Activated T-helper 2 cell treated with anti-CD3 and anti-CD28 coated beads, Interferon-gamma antibody, Interleukin-2, Interleukin-4, amounts not matched to agents 10 μg/mL and 5 μg/mL and 100 μg/mL, durations not matched to agents 14 hours and 24 hours and 36 hours (primary cell): ENCODE measurements at regions not wholly inside any gene's neighbourhood (a gene's known extent, or its start where the extent isn't known, plus 50 kb on each side); places are given as distances from the start of the nearest gene placed in this dataset.

Experiments used
- DNase-seq: peaks from one replicate; pipeline ENCODE4 v3.0.0; 2021; ENCODE audit warnings: low spot score
- H3K27ac Mint-ChIP-seq: one replicate; pipeline ENCODE4 v1.8.0; 2021; ENCODE audit warnings: mixed read lengths
- H3K27me3 Mint-ChIP-seq: one replicate; pipeline ENCODE4 v1.8.0; 2021; ENCODE audit warnings: low read depth, mixed read lengths
- H3K36me3 Mint-ChIP-seq: one replicate; pipeline ENCODE4 v1.8.0; 2021; ENCODE audit warnings: low read depth, mixed read lengths
- H3K4me1 Mint-ChIP-seq: one replicate; pipeline ENCODE4 v1.8.0; 2021; ENCODE audit warnings: low read depth, mixed read lengths
- H3K4me3 Mint-ChIP-seq: one replicate; pipeline ENCODE4 v1.8.0; 2021; ENCODE audit warnings: low read depth, mild to moderate bottlenecking, moderate library complexity, mixed read lengths
- H3K9me3 Mint-ChIP-seq: one replicate; pipeline ENCODE4 v1.8.0; 2021; ENCODE audit warnings: mixed read lengths
- intact Hi-C: fragments of 100-400 bp; cut with micrococcal nuclease; formaldehyde crosslinking; loops from one replicate; pipeline ENCODE4 v1.15.1; 2023

- H3K9me3 Mint-ChIP-seq = no peaks in the 10 kb centered on the region
Observed at GRCh38 chr5:116650544-116650943, 75.9 kb upstream of the SEMA6A start.

GRCh38 chr5:116646611-116647289, 72.1 kb upstream of the SEMA6A start:
- Mint-ChIP-seq H3K9me3 (no peaks in the 10 kb centered on the region), H3K27ac (no peak overlapping the region), H3K27me3 (no peaks in the 10 kb centered on the region), H3K36me3 (no peaks in the 10 kb centered on the region), H3K4me1 (no peaks in the 10 kb centered on the region), H3K4me3 (no peak overlapping the region)
- DNase-seq = no peak
- intact Hi-C loops = no loop called here

More at GRCh38 chr5:116650544-116650943, 75.9 kb upstream of the SEMA6A start:
- Mint-ChIP-seq H3K4me3 (no peak overlapping the region), H3K27ac (no peak overlapping the region), H3K27me3 (no peaks in the 10 kb centered on the region), H3K36me3 (no peaks in the 10 kb centered on the region), H3K4me1 (no peaks in the 10 kb centered on the region)
- intact Hi-C loops = no loop called here
- DNase-seq = no peak

GRCh38 chr5:116645627-116646026, 71.0 kb upstream of the SEMA6A start:
- Mint-ChIP-seq H3K4me3 (no peak overlapping the region), H3K9me3 (no peaks in the 10 kb centered on the region), H3K27me3 (no peaks in the 10 kb centered on the region), H3K27ac (no peak overlapping the region), H3K36me3 (no peaks in the 10 kb centered on the region), H3K4me1 (no peaks in the 10 kb centered on the region)
- DNase-seq = no peak
- intact Hi-C loops = no loop called here

- Mint-ChIP-seq H3K27me3 (no peaks in the 10 kb centered on the region), H3K9me3 (no peaks in the 10 kb centered on the region), H3K36me3 (no peaks in the 10 kb centered on the region), H3K4me1 (no peaks in the 10 kb centered on the region), H3K4me3 (no peak overlapping the region), H3K27ac (no peak overlapping the region)
- intact Hi-C loops = no loop called here
- no peak for DNase-seq
Observed at GRCh38 chr5:116640236-116640635, 65.6 kb upstream of the SEMA6A start.

GRCh38 chr5:116637149-116637740, 62.6 kb upstream of the SEMA6A start:
- Mint-ChIP-seq H3K27ac (no peak overlapping the region), H3K36me3 (no peaks in the 10 kb centered on the region), H3K27me3 (no peaks in the 10 kb centered on the region), H3K9me3 (no peaks in the 10 kb centered on the region), H3K4me3 (no peak overlapping the region), H3K4me1 (no peaks in the 10 kb centered on the region)
- DNase-seq = no peak
- intact Hi-C loops = no loop called here

GRCh38 chr5:116632890-116633289, 58.3 kb upstream of the SEMA6A start:
- Mint-ChIP-seq H3K9me3 (no peaks in the 10 kb centered on the region), H3K27ac (no peak overlapping the region), H3K36me3 (no peaks in the 10 kb centered on the region), H3K4me3 (no peak overlapping the region), H3K4me1 (no peaks in the 10 kb centered on the region), H3K27me3 (no peaks in the 10 kb centered on the region)
- intact Hi-C loops = no loop called here
- no peak for DNase-seq

- no peaks in the 10 kb centered on the region for H3K27me3 Mint-ChIP-seq
- no peaks in the 10 kb centered on the region for H3K9me3 Mint-ChIP-seq
- H3K27ac Mint-ChIP-seq = no peak overlapping the region
- DNase-seq = no peak
- intact Hi-C loops = no loop called here
- no peak overlapping the region for H3K4me3 Mint-ChIP-seq
- H3K4me1 Mint-ChIP-seq = no peaks in the 10 kb centered on the region
- no peaks in the 10 kb centered on the region for H3K36me3 Mint-ChIP-seq
Observed at GRCh38 chr5:116631147-116631546, 56.5 kb upstream of the SEMA6A start.

GRCh38 chr5:116629168-116629567, 54.5 kb upstream of the SEMA6A start:
- intact Hi-C loops = no loop called here
- no peaks in the 10 kb centered on the region for H3K27me3 Mint-ChIP-seq
- H3K4me3 Mint-ChIP-seq = no peak overlapping the region
- H3K4me1 Mint-ChIP-seq = no peaks in the 10 kb centered on the region
- H3K9me3 Mint-ChIP-seq = no peaks in the 10 kb centered on the region
- no peaks in the 10 kb centered on the region for H3K36me3 Mint-ChIP-seq
- no peak overlapping the region for H3K27ac Mint-ChIP-seq
- no peak for DNase-seq

- no peaks in the 10 kb centered on the region for H3K27me3 Mint-ChIP-seq
- no peaks in the 10 kb centered on the region for H3K4me1 Mint-ChIP-seq
- H3K27ac Mint-ChIP-seq = no peak overlapping the region
- H3K4me3 Mint-ChIP-seq = no peak overlapping the region
- H3K9me3 Mint-ChIP-seq = no peaks in the 10 kb centered on the region
- intact Hi-C loops = no loop called here
- no peak for DNase-seq
- H3K36me3 Mint-ChIP-seq = no peaks in the 10 kb centered on the region
Observed at GRCh38 chr5:116626945-116627679, 52.5 kb upstream of the SEMA6A start.

GRCh38 chr5:116626272-116626723, 51.7 kb upstream of the SEMA6A start:
- Mint-ChIP-seq H3K9me3 (no peaks in the 10 kb centered on the region), H3K4me3 (no peak overlapping the region), H3K4me1 (no peaks in the 10 kb centered on the region), H3K27me3 (no peaks in the 10 kb centered on the region), H3K36me3 (no peaks in the 10 kb centered on the region), H3K27ac (no peak overlapping the region)
- no peak for DNase-seq
- intact Hi-C loops = no loop called here
